NCI-H226 (cell line): ENCODE measurements at regions not wholly inside any gene's neighbourhood (a gene's known extent, or its start where the extent isn't known, plus 50 kb on each side); places are given as distances from the start of the nearest gene placed in this dataset.

ENCODE experiments used
- DNase-seq: peaks from one replicate; pipeline ENCODE4 v3.0.0-alpha.2; 2015

- DNase-seq, result no peak
These were observed 986.5 kb downstream of the TUSC7 start for GRCh38 chr3:117695871-117696645.

GRCh38 chr3:117696851-117697407, 987.4 kb downstream of the TUSC7 start:
- no peak for DNase-seq

- DNase-seq, result no peak
These were observed 989.5 kb downstream of the TUSC7 start for GRCh38 chr3:117699058-117699457.

GRCh38 chr3:117700573-117701360, 991.2 kb downstream of the TUSC7 start:
- DNase-seq, result no peak

- no peak for DNase-seq
These were observed 995.4 kb downstream of the TUSC7 start for GRCh38 chr3:117705011-117705410.

- no peak for DNase-seq
These were observed 996.5 kb downstream of the TUSC7 start for GRCh38 chr3:117706037-117706436.

- DNase-seq, result no peak
These were observed 997.2 kb downstream of the TUSC7 start for GRCh38 chr3:117706756-117707155.

GRCh38 chr3:117708601-117709000, 999.0 kb downstream of the TUSC7 start:
- no peak for DNase-seq

GRCh38 chr3:117709108-117709507, 999.5 kb downstream of the TUSC7 start:
- DNase-seq, result no peak

- no peak for DNase-seq
These were observed 1000.9 kb downstream of the TUSC7 start for GRCh38 chr3:117710501-117710900.

- DNase-seq, result no peak
These were observed 1009.8 kb downstream of the TUSC7 start for GRCh38 chr3:117719316-117719926.

- no peak for DNase-seq
These were observed 1012.3 kb downstream of the TUSC7 start for GRCh38 chr3:117721866-117722265.

GRCh38 chr3:117722856-117723255, 1013.3 kb downstream of the TUSC7 start:
- DNase-seq, result no peak

- DNase-seq, result no peak
These were observed 1014.2 kb downstream of the TUSC7 start for GRCh38 chr3:117723825-117724224.

- no peak for DNase-seq
These were observed 1015.7 kb downstream of the TUSC7 start for GRCh38 chr3:117725314-117725713.

GRCh38 chr3:117726776-117727175, 1017.2 kb downstream of the TUSC7 start:
- no peak for DNase-seq

GRCh38 chr3:117728226-117728625, 1018.6 kb downstream of the TUSC7 start:
- no peak for DNase-seq

- no peak for DNase-seq
These were observed 1024.9 kb downstream of the TUSC7 start for GRCh38 chr3:117734496-117734895.

GRCh38 chr3:117735481-117736101, 1026.0 kb downstream of the TUSC7 start:
- no peak for DNase-seq

GRCh38 chr3:117736846-117737245, 1027.3 kb downstream of the TUSC7 start:
- no peak for DNase-seq

GRCh38 chr3:117743993-117744392, 1034.4 kb downstream of the TUSC7 start:
- no peak for DNase-seq

- no peak for DNase-seq
These were observed 1035.4 kb downstream of the TUSC7 start for GRCh38 chr3:117744935-117745334.

- DNase-seq, result no peak
These were observed 1035.9 kb downstream of the TUSC7 start for GRCh38 chr3:117745516-117745915.
